HFFc6 (cell line): ENCODE measurements at regions not wholly inside any gene's neighbourhood (a gene's known extent, or its start where the extent isn't known, plus 50 kb on each side); places are given as distances from the start of the nearest gene placed in this dataset.

Source experiments
- DNase-seq: peaks from one replicate; pipeline ENCODE4 v3.0.0-alpha.2; 2018
- H3K27ac Mint-ChIP-seq: 2 replicates; pipeline ENCODE4 v1.8.0; 2020; ENCODE audit warnings: mild to moderate bottlenecking, mixed read lengths
- H3K27me3 Mint-ChIP-seq: 2 replicates; pipeline ENCODE4 v1.8.0; 2021; ENCODE audit warnings: mild to moderate bottlenecking, moderate library complexity, mixed read lengths; ENCODE audit not compliant: insufficient read depth
- H3K36me3 Mint-ChIP-seq: 2 replicates; pipeline ENCODE4 v1.8.0; 2021; ENCODE audit warnings: low read depth, mixed read lengths
- H3K4me1 Mint-ChIP-seq: 2 replicates; pipeline ENCODE4 v1.8.0; 2020; ENCODE audit warnings: low read depth, mixed read lengths
- H3K4me3 Mint-ChIP-seq: 2 replicates; pipeline ENCODE4 v1.8.0; 2020; ENCODE audit warnings: mild to moderate bottlenecking, moderate library complexity, mixed read lengths
- H3K9me3 Mint-ChIP-seq: 2 replicates; pipeline ENCODE4 v1.8.0; 2020; ENCODE audit warnings: mild to moderate bottlenecking, mixed read lengths
- CTCF ChIP-seq: fragments of 200-600 bp; sonication (generic); IDR thresholded peaks from 2 replicates; pipeline ENCODE4 v1.5.0; 2021; ENCODE audit warnings: antibody characterized with exemption, mild to moderate bottlenecking

- Mint-ChIP-seq H3K4me1 (no peaks in the 10 kb centered on the region), H3K9me3 (no peaks in the 10 kb centered on the region), H3K4me3 (no peak overlapping the region), H3K27me3 (peaks cover 1% of the 10 kb centered on the region; the same call in 1 of the 2 replicates), H3K36me3 (no peaks in the 10 kb centered on the region), H3K27ac (no peak overlapping the region)
- DNase-seq = no peak
- TF ChIP-seq CTCF = no peak
Measured at GRCh38 chr9:20184541-20184940, 395.7 kb upstream of the SLC24A2 start.

GRCh38 chr9:20178679-20179078 lies 389.8 kb upstream of the SLC24A2 start:
- no peak for DNase-seq
- Mint-ChIP-seq H3K36me3 (no peaks in the 10 kb centered on the region), H3K9me3 (no peaks in the 10 kb centered on the region), H3K27ac (no peak overlapping the region), H3K4me1 (no peaks in the 10 kb centered on the region), H3K27me3 (peaks cover 2% of the 10 kb centered on the region; the same call in 1 of the 2 replicates), H3K4me3 (no peak overlapping the region)
- no peak for TF ChIP-seq CTCF

- DNase-seq = no peak
- Mint-ChIP-seq H3K27me3 (peaks cover 2% of the 10 kb centered on the region; the same call in 1 of the 2 replicates), H3K4me1 (no peaks in the 10 kb centered on the region), H3K4me3 (no peak overlapping the region), H3K9me3 (no peaks in the 10 kb centered on the region), H3K27ac (no peak overlapping the region), H3K36me3 (no peaks in the 10 kb centered on the region)
- no peak for TF ChIP-seq CTCF
Measured at GRCh38 chr9:20178197-20178596, 389.4 kb upstream of the SLC24A2 start.

GRCh38 chr9:20170122-20170521 lies 381.3 kb upstream of the SLC24A2 start:
- peaks cover 3% of the 10 kb centered on the region; the same call in 1 of the 2 replicates for H3K27me3 Mint-ChIP-seq
- H3K9me3 Mint-ChIP-seq = peaks cover 26% of the 10 kb centered on the region
- TF ChIP-seq CTCF = no peak
- no peak overlapping the region for H3K27ac Mint-ChIP-seq
- H3K4me3 Mint-ChIP-seq = no peak overlapping the region
- peaks cover 10% of the 10 kb centered on the region for H3K36me3 Mint-ChIP-seq
- H3K4me1 Mint-ChIP-seq = no peaks in the 10 kb centered on the region
- no peak for DNase-seq

- no peak for TF ChIP-seq CTCF
- Mint-ChIP-seq H3K36me3 (no peaks in the 10 kb centered on the region), H3K4me3 (no peak overlapping the region), H3K27ac (no peak overlapping the region), H3K27me3 (no peaks in the 10 kb centered on the region; the same call in none of the 2 replicates), H3K4me1 (no peaks in the 10 kb centered on the region), H3K9me3 (no peaks in the 10 kb centered on the region)
- no peak for DNase-seq
Measured at GRCh38 chr9:20152151-20152725, 363.4 kb upstream of the SLC24A2 start.
